ENCODE measurements at regions not wholly inside any gene's neighbourhood (a gene's known extent, or its start where the extent isn't known, plus 50 kb on each side); places are given as distances from the start of the nearest gene placed in this dataset.

GRCh38 chr14:25472700-25473099 lies 422.8 kb upstream of the STXBP6 start:
- TF ChIP-seq CTCF (IDR thresholded peaks at IDR 0.05) (no peak), POLR2A (IDR thresholded peaks at IDR 0.05) (no peak)

Data from tibial nerve (tissue), 3 donors.